IMR-90 (cell line): ENCODE measurements at regions not wholly inside any gene's neighbourhood (a gene's known extent, or its start where the extent isn't known, plus 50 kb on each side); places are given as distances from the start of the nearest gene placed in this dataset.

Experiments used
- ATAC-seq: fragments of 200-7000 bp; cut with Tn5 transposase; 2 replicates; pipeline ENCODE4 v1.9.1; 2020; ENCODE audit warnings: low read depth, mild to moderate bottlenecking, moderate library complexity
- BruUV-seq: library from RNA; stranded (reverse); fragments of 400-500 nt; replicated peaks from 2 replicates; lab custom pipeline; 2021; lab: Mats Ljungman, UMichigan
- CTCF ChIA-PET: fragments of 300-600 bp; formaldehyde crosslinking; extraction: SDS; loops from one replicate; lab custom pipeline; 2021; ENCODE audit warnings: antibody characterized with exemption; lab: Yijun Ruan, JAX
- POLR2A ChIA-PET: fragments of 300-600 bp; sonication (Branson Sonifier 250); formaldehyde crosslinking; loops from one replicate; lab custom pipeline; 2022; ENCODE audit warnings: antibody characterized with exemption; ENCODE audit not compliant: unreplicated experiment; lab: Charles Lee
- DNase-seq: peaks from one replicate; pipeline ENCODE4 v3.0.0; 2013
- H2AFZ ChIP-seq: replicated peaks from 2 replicates; pipeline ENCODE3; 2013; ENCODE audit warnings: low read length, mild to moderate bottlenecking; ENCODE audit not compliant: poor library complexity
- H2AK5ac ChIP-seq: 2 replicates; pipeline ENCODE4 v1.6.1; 2013; ENCODE audit warnings: low read depth, low read length, inconsistent platforms
- H2AK9ac ChIP-seq: replicated peaks from 2 replicates; pipeline ENCODE3; 2013; ENCODE audit warnings: mild to moderate bottlenecking, low read depth, low read length, moderate library complexity; ENCODE audit not compliant: poor library complexity
- H2BK120ac ChIP-seq: 2 replicates; pipeline ENCODE4 v1.6.1; 2013; ENCODE audit warnings: low read depth, low read length, inconsistent platforms
- H2BK15ac ChIP-seq: 3 replicates; pipeline ENCODE4 v1.6.1; 2013; ENCODE audit warnings: low read depth, low read length, inconsistent platforms
- H2BK20ac ChIP-seq: 2 replicates; pipeline ENCODE4 v1.6.1; 2013; ENCODE audit warnings: low read depth, mild to moderate bottlenecking, inconsistent platforms, low read length, moderate library complexity
- H2BK5ac ChIP-seq: 2 replicates; pipeline ENCODE4 v1.6.1; 2013; ENCODE audit warnings: mild to moderate bottlenecking, low read depth, low read length, inconsistent platforms; ENCODE audit not compliant: poor library complexity, severe bottlenecking
- H3K14ac ChIP-seq: replicated peaks from 2 replicates; pipeline ENCODE4 v1.6.1; 2013; ENCODE audit warnings: low read depth, low read length, inconsistent platforms
- H3K18ac ChIP-seq: 2 replicates; pipeline ENCODE4 v1.6.1; 2013; ENCODE audit warnings: low read depth, low read length, control low read depth
- H3K23ac ChIP-seq: 2 replicates; pipeline ENCODE4 v1.6.1; 2013; ENCODE audit warnings: low read depth, low read length, inconsistent platforms
- H3K27ac ChIP-seq: 2 replicates; pipeline ENCODE4 v1.5.1; 2013; ENCODE audit warnings: mild to moderate bottlenecking, control low read depth, low read length; ENCODE audit not compliant: insufficient read depth
- H3K27me3 ChIP-seq: 2 replicates; pipeline ENCODE4 v1.6.1; 2013; ENCODE audit warnings: low read length; ENCODE audit not compliant: control insufficient read depth, insufficient read depth
- H3K36me3 ChIP-seq: 2 replicates; pipeline ENCODE4 v1.6.1; 2013; ENCODE audit warnings: low read length, mixed read lengths; ENCODE audit not compliant: control insufficient read depth, insufficient read depth
- H3K4ac ChIP-seq: 2 replicates; pipeline ENCODE4 v1.6.1; 2013; ENCODE audit warnings: low read depth, low read length, inconsistent platforms
- H3K4me1 ChIP-seq: 2 replicates; pipeline ENCODE4 v1.6.1; 2013; ENCODE audit warnings: low read length, mixed read lengths; ENCODE audit not compliant: control insufficient read depth, insufficient read depth
- H3K4me2 ChIP-seq: 2 replicates; pipeline ENCODE4 v1.6.1; 2013; ENCODE audit warnings: low read depth, mild to moderate bottlenecking, control low read depth, low read length, moderate library complexity
- H3K4me3 ChIP-seq: 2 replicates; pipeline ENCODE4 v1.5.1; 2013; ENCODE audit warnings: low read depth, mild to moderate bottlenecking, control low read depth, low read length, moderate library complexity; ENCODE audit not compliant: insufficient read depth
- H3K56ac ChIP-seq: 2 replicates; pipeline ENCODE4 v1.6.1; 2013; ENCODE audit warnings: low read length, inconsistent platforms; ENCODE audit not compliant: insufficient read depth; ENCODE audit errors: extremely low read depth
- H3K79me1 ChIP-seq, 2 experiments: 2 replicates each; pipeline ENCODE4 v1.6.1; 2013; ENCODE audit warnings: low read length in 2 of 2, inconsistent platforms in 1 of 2, low read depth in 1 of 2
- H3K9ac ChIP-seq: 2 replicates; pipeline ENCODE4 v1.6.1; 2013; ENCODE audit warnings: low read depth, low read length, control low read depth
- H3K9me1 ChIP-seq: 2 replicates; pipeline ENCODE4 v1.6.1; 2013; ENCODE audit warnings: low read length, inconsistent platforms; ENCODE audit not compliant: insufficient read depth
- H3K9me3 ChIP-seq: 2 replicates; pipeline ENCODE4 v1.6.1; 2013; ENCODE audit warnings: low read length; ENCODE audit not compliant: control insufficient read depth, insufficient read depth
- H4K20me1 ChIP-seq: 2 replicates; pipeline ENCODE4 v1.6.1; 2013; ENCODE audit warnings: low read length, inconsistent platforms; ENCODE audit not compliant: insufficient read depth
- H4K5ac ChIP-seq: 2 replicates; pipeline ENCODE4 v1.6.1; 2013; ENCODE audit warnings: mild to moderate bottlenecking, low read depth, low read length, control low read depth
- H4K8ac ChIP-seq, 2 experiments: 2 replicates each; pipeline ENCODE4 v1.6.1; 2013; ENCODE audit warnings: low read depth in 2 of 2, low read length in 2 of 2, control low read depth in 1 of 2, inconsistent platforms in 1 of 2
- H4K91ac ChIP-seq: 2 replicates; pipeline ENCODE4 v1.6.1; 2013; ENCODE audit warnings: low read depth, low read length, inconsistent platforms; ENCODE audit not compliant: insufficient read depth
- RCOR1 ChIP-seq: IDR thresholded peaks from 2 replicates; pipeline ENCODE4 v1.6.1; 2012; ENCODE audit warnings: mild to moderate bottlenecking, low read length, improper control_type of control experiment; ENCODE audit not compliant: insufficient replicate concordance
- WGBS, 2 experiments: methylation state at CpG; one replicate each; pipeline versions ENCODE4 v1.1.5 to v1.1.7; 2013; ENCODE audit warnings: missing lambda C conversion rate in 2 of 2; ENCODE audit not compliant: insufficient read length in 1 of 2; ENCODE audit errors: extremely low coverage in 2 of 2; 5-methylcytosine and 5-hydroxymethylcytosine counted together
- dilution Hi-C: fragments of 300-500 bp; cut with HindIII; formaldehyde crosslinking; loops from one replicate; pipeline ENCODE4 v1.14.3; 2018; ENCODE audit warnings: low sequenced_read_pairs; ENCODE audit not compliant: unreplicated experiment
- in situ Hi-C: fragments of 300-500 bp; cut with MboI; formaldehyde crosslinking; loops from 3 replicates; pipeline ENCODE4 v1.14.3; 2019; ENCODE audit warnings: low sequenced_read_pairs, inconsistent platforms, mixed read lengths
- intact Hi-C: fragments of 100-400 bp; cut with micrococcal nuclease; formaldehyde crosslinking; loops from 2 replicates; pipeline ENCODE4 v1.10.0; 2022
- TF ChIP-seq, protein P1 (sequence below): conservative IDR thresholded peaks from 2 replicates; pipeline ENCODE4 v1.5.1; 2012; ENCODE audit warnings: mild to moderate bottlenecking, low read depth, low read length, improper control_type of control experiment

DNA sequence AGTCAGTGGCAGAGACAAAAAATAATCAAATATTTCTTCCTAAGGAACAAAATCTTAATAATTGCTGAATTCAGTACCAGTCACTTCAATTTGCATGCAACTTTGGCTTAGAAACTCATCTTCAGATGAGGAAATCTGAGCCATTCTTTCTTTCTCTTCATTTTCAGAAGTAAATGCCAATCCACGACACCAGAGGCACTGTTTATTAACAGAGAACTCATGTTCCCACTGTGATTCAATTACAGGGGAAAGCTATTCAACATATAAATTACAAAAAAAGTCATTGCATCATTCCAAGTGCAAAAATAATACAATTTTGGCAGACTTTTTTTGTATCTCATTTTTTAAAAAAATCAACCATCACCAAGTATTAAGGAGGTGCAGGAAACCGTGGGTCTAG is 816.1 kb upstream of the TMEM132C start:
- dilution Hi-C loops = no loop called here

More for the DNA sequence above, 816.1 kb upstream of the TMEM132C start:
- no peak for ATAC-seq
- Histone ChIP-seq H3K4me1 (peaks cover 5% of the 10 kb centered on the region; the same call in 1 of the 2 replicates), H3K4ac (no peak overlapping the region), H3K18ac (no peak overlapping the region), H3K36me3 (no peaks in the 10 kb centered on the region), H3K79me1 (no peaks in the 10 kb centered on the region), H2BK20ac (no peak overlapping the region), H3K4me3 (no peak overlapping the region), H4K91ac (no peak overlapping the region), H4K5ac (no peak overlapping the region), H3K9me1 (no peaks in the 10 kb centered on the region), H3K56ac (no peak overlapping the region), H2BK120ac (no peak overlapping the region), H4K8ac (no peak overlapping the region), H2AFZ (no peak overlapping the region), H2AK5ac (no peak overlapping the region), H3K4me2 (no peak overlapping the region), H4K20me1 (no peaks in the 10 kb centered on the region), H3K27me3 (peaks cover 3% of the 10 kb centered on the region; the same call in 1 of the 2 replicates), H2BK15ac (no peak overlapping the region), H3K27ac (no peak overlapping the region), H2AK9ac (no peak overlapping the region), H3K14ac (no peak overlapping the region), H3K9me3 (peaks cover 7% of the 10 kb centered on the region; the same call in 1 of the 2 replicates), H3K23ac (no peak overlapping the region), H3K9ac (no peak overlapping the region), H2BK5ac (no peak overlapping the region)
- ChIA-PET POLR2A (no interaction called here), CTCF (interaction anchor here (0.5 to 1.3 kb wide), 2 partner anchors 18 to 1408 kb away, joined by 3 to 4 read pairs; no protein-coding TSS in a partner anchor)
- BruUV-seq = no TSS peak
- TF ChIP-seq RCOR1 = no peak
- TF ChIP-seq, protein P1, sequence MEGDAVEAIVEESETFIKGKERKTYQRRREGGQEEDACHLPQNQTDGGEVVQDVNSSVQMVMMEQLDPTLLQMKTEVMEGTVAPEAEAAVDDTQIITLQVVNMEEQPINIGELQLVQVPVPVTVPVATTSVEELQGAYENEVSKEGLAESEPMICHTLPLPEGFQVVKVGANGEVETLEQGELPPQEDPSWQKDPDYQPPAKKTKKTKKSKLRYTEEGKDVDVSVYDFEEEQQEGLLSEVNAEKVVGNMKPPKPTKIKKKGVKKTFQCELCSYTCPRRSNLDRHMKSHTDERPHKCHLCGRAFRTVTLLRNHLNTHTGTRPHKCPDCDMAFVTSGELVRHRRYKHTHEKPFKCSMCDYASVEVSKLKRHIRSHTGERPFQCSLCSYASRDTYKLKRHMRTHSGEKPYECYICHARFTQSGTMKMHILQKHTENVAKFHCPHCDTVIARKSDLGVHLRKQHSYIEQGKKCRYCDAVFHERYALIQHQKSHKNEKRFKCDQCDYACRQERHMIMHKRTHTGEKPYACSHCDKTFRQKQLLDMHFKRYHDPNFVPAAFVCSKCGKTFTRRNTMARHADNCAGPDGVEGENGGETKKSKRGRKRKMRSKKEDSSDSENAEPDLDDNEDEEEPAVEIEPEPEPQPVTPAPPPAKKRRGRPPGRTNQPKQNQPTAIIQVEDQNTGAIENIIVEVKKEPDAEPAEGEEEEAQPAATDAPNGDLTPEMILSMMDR = peak; percentile 19; the same call in 1 of the 2 replicates
- 0% methylated on average over 1 of the region's 2 CpGs; no CpG with 5 or more reads in 1 of the 2 experiments for WGBS, 2 experiments
- intact Hi-C loops = no loop called here
- DNase-seq = peak; percentile 8
- in situ Hi-C loops = no loop called here
